HG02642 (cell line): ENCODE measurements at regions not wholly inside any gene's neighbourhood (a gene's known extent, or its start where the extent isn't known, plus 50 kb on each side); places are given as distances from the start of the nearest gene placed in this dataset.

Experiments used
- ATAC-seq: cut with Tn5 transposase; IDR thresholded peaks from one replicate; pipeline ENCODE4 v1.9.1; 2021; ENCODE audit warnings: mild to moderate bottlenecking; ENCODE audit not compliant: unreplicated experiment, poor library complexity

DNA sequence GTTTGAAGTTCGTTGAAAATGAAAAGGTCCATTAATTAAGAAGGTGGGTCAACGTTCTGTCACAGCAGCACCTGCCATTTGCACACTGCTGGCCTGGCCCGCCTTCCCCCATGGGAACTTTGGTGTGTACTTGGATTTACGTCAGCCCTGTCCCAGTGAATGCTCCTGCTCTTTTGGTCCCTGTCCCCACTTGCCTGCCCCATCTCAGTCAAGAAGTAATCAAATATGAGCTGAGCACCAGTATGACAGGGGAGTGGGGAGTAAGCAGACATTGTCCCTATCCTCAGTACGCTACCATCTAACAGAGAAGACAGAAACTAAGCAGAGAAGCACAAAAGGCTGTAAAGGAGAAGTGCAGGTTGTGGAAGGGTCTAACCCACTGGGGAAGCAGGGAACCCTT, 65.1 kb downstream of the SLC4A3 start:
- ATAC-seq = no peak

DNA sequence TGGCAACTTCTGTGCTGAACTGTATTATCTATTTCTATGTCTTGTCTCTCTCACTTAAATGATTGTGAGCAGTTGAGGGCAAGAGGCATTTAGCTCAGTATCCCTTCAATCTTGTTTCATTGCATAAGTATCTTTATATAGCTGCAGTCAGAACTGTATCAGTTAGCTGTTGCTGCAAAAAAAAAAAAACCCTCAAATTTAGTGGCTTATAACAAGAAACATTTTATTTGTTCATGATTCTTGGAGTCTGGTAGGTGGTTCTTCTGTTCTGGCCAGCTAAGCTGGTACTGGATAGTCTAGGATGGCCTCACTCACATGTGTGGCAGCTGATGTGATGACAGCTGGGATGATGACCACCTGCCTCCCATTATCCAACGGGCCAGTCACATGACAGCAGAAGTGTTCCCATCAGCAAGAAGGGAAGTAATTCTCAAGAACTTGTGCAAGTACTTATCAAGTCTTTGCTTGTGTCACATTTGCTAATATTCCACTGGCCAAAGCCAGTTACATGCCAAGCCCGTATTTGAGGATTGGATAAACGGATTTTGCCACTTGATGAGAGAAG, 67.8 kb downstream of the SLC4A3 start:
- no peak for ATAC-seq

DNA sequence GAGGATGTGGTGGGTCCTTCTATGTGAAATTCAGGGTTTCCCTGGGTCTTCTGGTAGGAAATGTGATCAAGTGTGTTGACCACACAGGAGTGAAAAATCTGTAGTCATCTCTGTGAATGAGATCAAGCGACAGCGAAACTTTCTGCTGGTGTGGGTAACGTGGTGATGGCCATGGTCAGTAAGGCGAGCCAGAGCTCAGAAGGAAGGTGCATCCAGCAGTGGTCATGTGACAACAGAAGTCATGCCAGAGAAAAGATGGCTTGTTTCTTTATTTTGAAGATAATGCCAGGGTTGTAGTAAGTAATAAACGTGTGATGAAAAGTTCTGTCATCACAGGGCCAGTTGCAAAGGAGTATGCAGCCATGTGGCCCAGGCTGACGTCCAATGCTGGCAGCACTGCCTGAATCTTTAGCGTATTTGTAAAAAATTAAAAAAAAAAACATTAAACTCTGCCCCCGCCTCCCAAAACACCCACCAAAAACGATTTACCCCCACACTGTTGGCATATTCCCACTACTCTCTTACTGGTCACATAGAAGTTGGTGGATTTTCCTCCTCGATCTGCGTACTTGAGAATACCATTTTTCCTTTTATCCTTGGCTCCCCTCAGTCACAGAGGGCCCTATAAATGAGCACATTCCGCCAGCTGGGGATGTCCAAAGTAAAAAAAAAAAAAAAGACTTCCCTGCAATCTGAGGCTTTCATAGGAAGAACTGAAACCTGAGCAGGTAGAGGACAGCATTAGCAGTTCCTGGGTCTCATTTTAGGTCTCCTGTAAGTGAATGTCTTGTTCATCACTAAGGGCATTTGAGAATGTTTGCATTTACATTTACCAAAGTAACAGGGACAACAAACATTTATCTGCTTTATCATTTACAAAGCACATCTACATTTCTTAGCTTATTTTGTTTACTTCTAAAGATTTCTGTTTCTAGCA, 70.6 kb downstream of the SLC4A3 start:
- no peak for ATAC-seq

DNA sequence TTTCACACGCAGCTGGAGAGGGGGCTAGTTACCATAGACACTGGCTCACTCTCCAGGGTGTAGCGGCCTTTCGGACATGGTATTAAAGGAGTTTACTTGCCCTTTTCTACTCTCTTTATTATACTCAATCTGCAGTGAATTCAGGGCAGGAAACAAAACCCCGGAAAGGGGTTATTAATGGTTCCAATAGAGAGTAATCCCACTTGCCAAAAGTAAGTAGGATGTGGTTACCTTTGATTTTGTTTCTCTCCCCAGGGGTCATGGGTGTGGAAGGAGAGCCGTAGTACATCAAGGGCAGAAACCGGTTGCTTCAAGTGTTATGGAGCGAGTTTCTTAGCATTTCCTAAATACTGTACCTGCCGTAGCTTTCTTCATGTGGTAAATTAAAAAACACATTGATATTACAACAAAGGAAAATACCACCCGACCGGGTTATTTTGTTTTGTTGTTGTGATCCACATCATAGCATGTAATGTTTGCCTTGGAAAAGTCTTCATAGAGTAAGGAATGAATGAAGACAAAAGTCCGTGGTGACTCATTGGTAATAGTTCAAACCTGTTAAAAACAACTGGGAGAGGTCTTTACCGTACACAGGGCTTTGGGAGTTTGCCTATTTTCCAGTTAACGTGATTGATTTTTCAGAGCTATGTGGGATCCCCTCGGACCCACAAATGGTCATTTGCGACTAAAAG, 71.5 kb downstream of the SLC4A3 start:
- ATAC-seq = no peak

DNA sequence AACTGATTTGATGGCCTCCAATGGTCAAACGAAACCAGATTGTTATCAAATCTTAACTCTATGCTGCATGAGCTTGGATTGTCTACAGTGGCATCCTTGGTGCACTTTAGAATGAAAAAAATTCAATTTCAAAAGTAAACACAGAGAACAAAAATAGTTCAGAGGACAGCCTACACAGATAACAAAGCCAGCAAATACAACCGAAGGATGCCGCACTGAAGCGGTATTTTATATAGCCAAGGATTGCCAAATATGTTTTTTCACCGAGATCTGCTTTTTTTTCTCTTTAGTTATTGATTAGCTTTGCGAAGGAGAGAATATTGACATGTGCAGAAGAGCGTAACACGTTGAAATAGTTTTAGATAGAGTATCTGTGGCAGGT, 72.0 kb downstream of the SLC4A3 start:
- no peak for ATAC-seq

DNA sequence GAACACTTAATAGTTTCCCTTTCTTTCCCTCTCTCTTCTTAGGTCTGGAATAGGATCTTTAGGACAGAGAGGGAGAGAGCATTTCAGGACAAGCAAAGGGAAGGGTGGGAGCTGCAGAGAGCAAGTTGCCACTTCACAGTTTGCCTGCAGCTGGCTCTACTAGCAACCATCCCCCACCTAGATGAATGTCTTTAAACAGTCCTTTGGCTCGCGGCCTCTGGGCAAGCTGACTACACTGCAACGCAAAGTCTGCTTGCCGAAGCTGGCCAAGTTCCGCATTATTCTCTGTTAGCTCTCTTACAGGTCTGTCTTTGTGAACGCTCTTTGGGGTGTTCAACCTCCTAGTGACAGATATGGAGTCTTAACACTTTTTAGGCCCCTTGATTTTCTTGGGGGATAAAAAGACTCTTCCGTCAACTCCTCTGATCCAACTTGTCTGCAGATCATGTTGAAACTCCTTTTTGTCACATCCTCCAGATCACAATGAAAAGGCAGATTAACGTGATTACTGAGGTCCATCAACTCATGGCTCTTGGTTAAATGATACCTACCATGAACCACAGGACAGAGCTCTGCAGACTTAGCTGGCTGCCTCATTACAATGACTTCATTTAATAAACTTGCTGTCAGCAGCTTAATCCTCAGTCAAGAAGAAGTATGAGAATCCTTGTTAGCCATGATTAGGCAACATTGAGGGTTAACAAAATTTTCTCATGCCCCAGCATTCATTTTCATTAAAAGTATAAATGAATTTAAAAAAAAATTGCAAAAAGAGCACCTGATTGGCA, 74.6 kb downstream of the SLC4A3 start:
- no peak for ATAC-seq

DNA sequence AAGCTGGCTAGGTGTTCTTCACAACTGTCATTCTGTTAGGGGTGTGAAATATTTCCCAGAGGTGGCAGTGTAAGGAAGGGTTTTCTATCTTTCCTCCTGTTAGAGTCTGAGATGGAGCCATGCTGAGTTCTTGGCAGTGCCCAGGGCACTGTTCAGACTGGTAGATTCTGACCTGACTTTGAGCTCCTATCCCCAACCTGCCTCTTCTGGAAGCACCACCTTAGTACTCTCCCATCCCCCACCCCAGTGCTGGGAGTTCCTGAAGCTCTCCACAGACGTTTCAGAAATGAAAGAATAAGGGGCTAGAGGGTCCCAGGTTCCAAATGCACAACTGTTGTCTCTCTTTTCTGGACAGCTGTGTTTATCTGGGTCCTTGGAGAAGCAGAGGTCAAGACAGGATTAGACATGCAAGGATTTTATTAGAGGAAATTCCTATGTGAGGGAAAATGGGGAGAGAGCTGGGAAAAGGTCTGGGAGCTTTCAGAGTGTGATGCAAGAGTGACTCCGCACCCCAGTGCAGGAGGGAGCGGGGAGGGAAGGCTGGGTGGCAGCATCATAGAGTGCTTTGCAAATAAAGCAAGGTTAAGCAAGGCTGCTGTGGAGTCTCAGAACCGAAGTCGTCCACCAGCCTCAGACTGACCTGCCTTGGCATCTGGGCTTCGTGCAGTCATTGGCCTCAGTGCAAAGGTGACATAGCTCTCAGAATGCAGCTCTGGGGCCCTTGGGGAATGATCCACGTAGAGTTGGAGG, 75.5 kb downstream of the SLC4A3 start:
- no peak for ATAC-seq

DNA sequence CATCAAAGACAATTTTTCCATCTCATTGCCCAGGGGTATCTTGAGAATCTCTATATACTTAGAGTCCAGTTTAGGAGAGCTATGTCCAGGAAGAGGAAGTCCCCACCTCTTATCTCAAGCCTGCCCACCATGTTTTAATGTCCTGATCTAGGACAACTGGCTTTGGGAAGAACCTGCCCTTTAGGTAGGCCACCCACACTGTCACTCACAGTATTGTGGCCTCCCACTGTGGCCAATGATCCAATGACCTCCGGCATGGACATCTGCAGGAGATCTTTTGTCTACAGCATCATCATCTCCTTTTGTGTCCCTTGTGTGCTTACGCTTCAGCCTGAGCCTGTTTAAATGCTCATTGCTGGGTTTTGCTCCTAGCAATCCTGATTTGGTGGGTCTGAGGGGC, 77.4 kb downstream of the SLC4A3 start:
- ATAC-seq = no peak

DNA sequence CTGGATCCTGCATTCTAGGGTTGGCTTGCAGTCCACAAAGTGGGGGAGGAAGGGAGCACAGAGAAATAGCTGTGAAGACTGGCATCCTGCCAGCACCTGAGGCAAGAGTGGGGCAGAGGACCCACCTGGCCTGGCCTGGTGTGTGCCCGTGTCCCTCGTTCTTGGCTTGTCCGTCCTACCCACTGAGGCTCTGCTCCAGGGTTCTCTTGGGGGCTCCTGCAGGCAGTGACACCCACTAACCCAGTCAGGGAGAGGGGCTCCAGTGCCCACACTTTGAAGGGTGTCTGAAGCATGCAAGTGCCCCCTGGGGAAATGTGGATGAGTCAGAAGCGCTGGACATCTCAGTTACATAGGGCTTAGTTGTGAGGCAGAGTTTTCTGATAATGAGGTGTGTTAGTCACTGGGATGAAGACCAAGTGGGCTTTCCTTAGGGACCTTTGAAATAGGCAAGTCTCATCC, 79.4 kb downstream of the SLC4A3 start:
- ATAC-seq = no peak

DNA sequence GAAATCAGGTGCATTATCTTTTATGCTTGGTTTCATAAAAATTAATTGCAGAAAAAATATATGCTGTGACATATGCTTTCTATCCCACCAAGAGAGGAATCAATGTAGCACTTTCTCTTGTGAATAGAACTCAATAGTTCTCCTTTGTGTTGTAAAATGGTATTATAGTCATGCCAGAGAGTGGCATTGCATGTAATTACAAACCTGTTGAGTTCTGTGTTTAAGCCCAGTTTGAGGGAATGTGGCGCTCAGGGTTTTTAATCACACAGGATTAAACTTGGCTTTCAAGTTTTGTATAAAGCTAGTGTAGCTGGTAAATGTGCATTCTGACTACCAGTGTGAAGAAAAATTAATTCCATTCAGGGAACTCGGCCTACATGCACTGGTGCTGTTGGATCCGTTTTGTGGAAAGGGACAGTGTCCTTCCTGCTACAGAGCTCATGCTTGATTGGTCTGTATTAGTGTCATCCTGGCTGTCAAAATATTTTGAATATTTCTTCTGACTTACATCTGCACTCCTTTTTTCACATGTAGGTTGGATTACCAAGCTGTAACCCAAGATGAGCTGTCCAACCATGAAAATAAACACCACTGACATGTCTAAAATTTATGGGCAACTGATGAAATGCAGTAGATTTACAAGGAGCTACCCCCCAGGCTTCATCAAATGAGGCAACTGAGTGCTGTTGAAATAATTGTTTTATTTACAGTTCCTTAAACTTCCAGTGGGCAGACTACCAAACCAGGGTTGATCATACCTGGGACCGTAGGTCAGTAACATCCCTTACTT, 80.3 kb downstream of the SLC4A3 start:
- ATAC-seq = no peak

DNA sequence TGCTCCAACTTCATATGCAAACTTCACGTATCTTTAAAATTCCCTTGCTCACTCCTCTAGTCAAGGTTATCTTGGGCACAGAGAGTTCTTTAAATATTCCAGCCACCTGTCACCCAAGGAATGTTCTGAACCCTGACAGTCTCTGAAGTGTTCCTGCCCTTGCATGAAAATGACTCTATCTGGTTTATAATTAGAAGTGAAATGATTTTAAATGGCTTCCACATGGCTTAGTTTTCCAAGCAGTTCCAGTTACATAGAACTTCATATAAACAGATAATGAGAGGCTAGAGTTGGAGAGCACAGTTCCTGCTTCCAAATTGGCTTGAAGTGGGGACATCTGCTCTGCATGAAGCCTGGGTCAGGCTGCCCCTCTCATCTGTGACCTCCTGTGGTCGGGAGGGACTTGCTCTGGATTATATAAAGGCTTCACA, 81.9 kb downstream of the SLC4A3 start:
- no peak for ATAC-seq

DNA sequence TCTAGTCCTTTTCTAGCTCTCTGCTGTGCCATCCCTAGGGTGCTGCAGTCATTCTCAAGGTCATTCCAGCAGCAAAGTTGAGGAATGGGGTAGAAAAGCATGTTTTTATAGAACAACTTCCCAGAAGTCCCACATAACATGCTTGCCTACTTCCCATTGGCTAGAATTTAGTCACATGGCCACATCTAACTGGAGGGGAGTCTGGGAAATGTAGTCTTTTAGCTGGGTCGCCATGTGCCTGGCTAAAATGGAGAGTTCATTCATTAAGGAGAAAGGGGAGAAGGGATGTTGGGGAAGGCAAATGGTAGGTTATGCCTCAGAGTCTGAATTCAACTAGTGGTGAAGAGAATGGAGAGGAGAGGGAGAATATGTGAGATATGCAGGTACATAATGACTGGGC, 85.7 kb downstream of the SLC4A3 start:
- no peak for ATAC-seq

DNA sequence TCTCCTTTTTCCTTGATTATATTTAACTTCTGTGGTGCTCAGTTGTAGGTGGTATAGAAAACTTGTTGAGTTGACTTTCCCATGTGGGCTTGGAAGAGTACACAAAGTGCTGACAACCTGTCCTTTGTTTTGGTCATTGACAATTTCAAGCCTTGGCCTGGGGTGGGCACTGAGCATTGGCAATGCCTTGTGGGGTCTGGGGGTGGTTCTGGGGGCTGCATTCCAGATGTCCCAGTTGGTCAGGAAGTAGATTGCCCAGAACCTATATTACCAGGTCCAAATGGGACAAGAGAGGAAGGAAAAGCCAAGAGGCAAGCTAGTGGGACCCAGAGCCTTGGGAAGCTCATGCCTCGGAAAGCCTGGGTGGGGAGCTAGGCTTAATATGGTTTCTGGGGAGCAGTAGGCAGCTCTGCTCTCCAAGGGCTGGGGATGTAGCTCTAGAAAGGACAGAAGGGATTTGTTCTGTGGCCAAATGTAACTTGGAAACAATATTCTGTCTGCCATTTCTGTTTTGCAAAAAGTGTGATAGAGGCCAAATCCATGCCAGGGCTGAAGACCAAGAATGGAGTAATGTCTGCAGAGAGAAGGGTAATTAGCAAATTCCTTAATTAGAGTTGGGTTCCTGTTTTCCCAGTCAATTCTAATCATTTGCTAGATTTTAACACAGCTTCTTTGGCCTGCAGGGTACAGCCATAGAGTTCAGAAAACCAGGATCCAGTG, 87.4 kb downstream of the SLC4A3 start:
- no peak for ATAC-seq

DNA sequence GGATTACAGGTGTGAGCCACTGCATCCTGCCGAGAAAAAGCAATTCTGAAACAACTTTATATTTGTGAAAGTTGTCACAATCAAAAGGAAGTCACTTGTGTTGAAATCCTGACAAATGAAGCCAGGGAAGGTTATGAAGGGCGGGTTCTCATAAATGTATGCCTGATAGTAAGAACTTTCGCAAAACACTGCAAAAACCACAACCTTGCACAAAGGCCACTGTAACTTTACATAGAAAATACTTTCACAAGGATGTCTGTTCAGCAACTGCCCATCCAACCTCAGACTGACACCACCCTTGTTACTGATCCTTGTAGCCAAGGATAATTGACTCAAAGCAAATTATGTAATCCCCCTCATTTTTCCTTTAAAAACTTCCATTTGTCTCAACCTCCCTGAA, 90.6 kb downstream of the SLC4A3 start:
- no peak for ATAC-seq

DNA sequence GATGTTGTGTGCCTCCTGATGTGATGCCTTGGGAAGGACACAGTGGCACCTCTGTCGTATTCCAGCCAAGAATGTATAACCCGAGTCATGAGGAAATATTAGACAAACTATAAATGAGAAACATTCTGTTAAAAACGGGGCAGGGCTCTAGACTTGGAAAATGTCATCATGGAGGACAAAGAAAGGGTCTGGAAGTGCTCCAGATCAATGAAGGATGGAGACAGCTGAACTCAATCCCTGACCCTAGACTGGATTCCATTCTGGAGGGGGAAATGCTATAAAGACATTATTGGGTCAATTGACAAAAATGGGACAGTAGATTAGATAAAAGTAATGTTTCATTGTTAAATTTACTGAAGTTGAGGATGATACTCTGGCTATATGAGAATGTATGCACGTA, 92.1 kb downstream of the SLC4A3 start:
- no peak for ATAC-seq

DNA sequence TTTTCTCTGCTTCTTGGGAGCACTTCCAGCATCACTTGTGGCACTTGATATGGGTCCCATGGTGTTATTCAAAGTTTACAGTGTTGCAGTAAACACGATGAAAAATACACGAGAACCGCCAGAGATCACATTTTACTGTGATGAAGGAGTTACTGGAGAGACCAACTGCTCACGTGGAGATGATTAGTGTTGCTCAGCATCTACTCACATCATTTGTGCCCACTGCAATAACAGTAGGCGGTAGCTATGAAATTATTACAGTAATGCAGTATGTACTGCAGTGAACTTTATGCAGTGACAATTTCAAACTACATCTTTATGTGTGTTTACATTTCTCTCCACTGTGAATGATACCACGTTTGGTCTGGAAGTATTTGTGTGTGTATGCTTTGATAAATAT, 93.5 kb downstream of the SLC4A3 start:
- no peak for ATAC-seq

DNA sequence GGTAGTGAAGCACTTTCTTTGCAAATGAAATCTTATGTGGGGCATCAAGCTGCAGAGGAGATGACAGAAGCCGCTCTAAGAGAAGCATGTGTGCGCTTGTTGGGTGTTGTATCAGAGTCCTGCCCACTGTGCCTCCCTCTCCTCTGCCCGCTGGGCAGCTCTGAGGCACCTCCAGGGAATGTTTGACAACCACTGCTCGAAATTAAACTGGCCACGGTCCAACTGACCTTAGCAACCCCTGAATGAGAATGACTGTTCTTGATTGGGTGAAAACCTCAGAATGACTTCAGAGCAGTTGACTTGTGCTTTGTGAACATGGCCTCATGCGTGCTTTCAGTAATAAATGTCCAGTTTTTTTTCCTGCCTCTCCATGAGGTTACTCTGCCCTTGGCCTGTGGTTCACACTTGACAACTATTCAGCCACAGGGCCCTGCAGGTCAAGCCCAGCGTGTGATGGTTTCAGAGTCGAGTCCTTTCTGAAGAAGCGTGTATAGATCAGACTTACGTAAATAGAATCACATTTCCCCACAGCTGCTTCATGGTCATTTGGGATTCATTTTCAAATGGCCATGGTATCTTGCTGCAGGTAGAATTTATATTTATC, 94.9 kb downstream of the SLC4A3 start:
- ATAC-seq = no peak

DNA sequence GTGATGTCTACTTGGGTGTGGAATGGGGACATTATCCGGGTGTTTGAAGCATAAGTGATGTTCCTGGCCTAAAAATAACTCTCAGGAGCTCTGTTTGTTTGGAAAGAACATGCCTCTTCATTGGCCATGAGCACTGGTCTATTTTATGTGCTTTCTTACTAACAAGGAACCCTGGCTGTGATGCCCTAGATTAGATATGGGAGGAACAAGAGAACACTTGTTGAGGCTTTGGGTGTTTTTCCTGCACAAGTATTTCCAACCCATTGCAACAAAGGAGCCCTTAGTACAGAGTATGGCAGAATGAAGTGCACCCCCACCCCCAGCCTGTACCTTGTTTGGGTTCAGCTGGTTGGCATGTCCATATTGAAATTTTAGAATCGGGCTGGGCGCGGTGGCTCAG, 95.9 kb downstream of the SLC4A3 start:
- no peak for ATAC-seq
